Ishikawa (cell line): ENCODE measurements at regions not wholly inside any gene's neighbourhood (a gene's known extent, or its start where the extent isn't known, plus 50 kb on each side); places are given as distances from the start of the nearest gene placed in this dataset.

ENCODE experiments used
- CEBPB ChIP-seq: IDR thresholded peaks from 2 replicates; pipeline ENCODE4 v1.6.1; 2012
- CREB1 ChIP-seq: IDR thresholded peaks from 2 replicates; pipeline ENCODE4 v1.6.1; 2012; ENCODE audit warnings: low read depth
- EGR1 ChIP-seq: IDR thresholded peaks from 2 replicates; pipeline ENCODE4 v1.6.1; 2012
- EP300 ChIP-seq: IDR thresholded peaks from 2 replicates; pipeline ENCODE4 v1.6.1; 2012; ENCODE audit warnings: borderline replicate concordance
- FOXM1 ChIP-seq: IDR thresholded peaks from 2 replicates; pipeline ENCODE4 v1.6.1; 2012; ENCODE audit warnings: low read depth, borderline replicate concordance
- NFIC ChIP-seq: IDR thresholded peaks from 2 replicates; pipeline ENCODE4 v1.6.1; 2012
- RAD21 ChIP-seq: IDR thresholded peaks from 2 replicates; pipeline ENCODE4 v1.6.1; 2012; ENCODE audit warnings: low read depth
- TAF1 ChIP-seq: IDR thresholded peaks from 2 replicates; pipeline ENCODE4 v1.6.1; 2012; ENCODE audit warnings: low read depth, mild to moderate bottlenecking
- TCF12 ChIP-seq: IDR thresholded peaks from 2 replicates; pipeline ENCODE4 v1.6.1; 2012; ENCODE audit warnings: low read depth
- TEAD4 ChIP-seq: IDR thresholded peaks from 2 replicates; pipeline ENCODE4 v1.6.1; 2012
- YY1 ChIP-seq: IDR thresholded peaks from 2 replicates; pipeline ENCODE4 v1.6.1; 2012; ENCODE audit warnings: low read depth
- ZBTB7A ChIP-seq: IDR thresholded peaks from 2 replicates; pipeline ENCODE4 v1.6.1; 2012; ENCODE audit warnings: low read depth
- TF ChIP-seq, protein P1 (sequence below): IDR thresholded peaks from 2 replicates; pipeline ENCODE4 v1.6.1; 2012; ENCODE audit warnings: low read depth, mild to moderate bottlenecking
- TF ChIP-seq, protein P2 (sequence below): IDR thresholded peaks from 2 replicates; pipeline ENCODE4 v1.6.1; 2012
- TF ChIP-seq, protein P3 (sequence below): IDR thresholded peaks from 2 replicates; pipeline ENCODE4 v1.6.1; 2012

DNA sequence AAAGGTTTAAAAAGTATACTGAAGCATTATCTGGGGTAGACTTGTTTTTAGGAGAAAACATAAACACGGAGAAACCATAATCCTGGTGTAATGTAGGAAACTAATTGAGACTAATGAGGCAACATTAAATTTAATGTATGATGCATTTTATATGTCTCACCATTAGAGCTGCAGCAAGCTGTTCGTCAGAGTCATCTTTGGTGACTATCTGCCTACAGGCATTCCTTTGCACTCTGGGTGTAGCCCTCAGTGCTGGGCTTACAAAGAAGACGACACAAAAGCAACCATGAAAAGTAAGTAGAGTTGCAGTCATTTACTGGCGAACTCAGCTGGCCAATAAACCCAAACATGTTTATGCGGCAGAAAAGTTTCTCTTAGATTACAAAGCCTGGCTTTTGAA is 415.3 kb upstream of the ZEB2 start:
- no peak for TF ChIP-seq EP300
- TF ChIP-seq, protein P1, sequence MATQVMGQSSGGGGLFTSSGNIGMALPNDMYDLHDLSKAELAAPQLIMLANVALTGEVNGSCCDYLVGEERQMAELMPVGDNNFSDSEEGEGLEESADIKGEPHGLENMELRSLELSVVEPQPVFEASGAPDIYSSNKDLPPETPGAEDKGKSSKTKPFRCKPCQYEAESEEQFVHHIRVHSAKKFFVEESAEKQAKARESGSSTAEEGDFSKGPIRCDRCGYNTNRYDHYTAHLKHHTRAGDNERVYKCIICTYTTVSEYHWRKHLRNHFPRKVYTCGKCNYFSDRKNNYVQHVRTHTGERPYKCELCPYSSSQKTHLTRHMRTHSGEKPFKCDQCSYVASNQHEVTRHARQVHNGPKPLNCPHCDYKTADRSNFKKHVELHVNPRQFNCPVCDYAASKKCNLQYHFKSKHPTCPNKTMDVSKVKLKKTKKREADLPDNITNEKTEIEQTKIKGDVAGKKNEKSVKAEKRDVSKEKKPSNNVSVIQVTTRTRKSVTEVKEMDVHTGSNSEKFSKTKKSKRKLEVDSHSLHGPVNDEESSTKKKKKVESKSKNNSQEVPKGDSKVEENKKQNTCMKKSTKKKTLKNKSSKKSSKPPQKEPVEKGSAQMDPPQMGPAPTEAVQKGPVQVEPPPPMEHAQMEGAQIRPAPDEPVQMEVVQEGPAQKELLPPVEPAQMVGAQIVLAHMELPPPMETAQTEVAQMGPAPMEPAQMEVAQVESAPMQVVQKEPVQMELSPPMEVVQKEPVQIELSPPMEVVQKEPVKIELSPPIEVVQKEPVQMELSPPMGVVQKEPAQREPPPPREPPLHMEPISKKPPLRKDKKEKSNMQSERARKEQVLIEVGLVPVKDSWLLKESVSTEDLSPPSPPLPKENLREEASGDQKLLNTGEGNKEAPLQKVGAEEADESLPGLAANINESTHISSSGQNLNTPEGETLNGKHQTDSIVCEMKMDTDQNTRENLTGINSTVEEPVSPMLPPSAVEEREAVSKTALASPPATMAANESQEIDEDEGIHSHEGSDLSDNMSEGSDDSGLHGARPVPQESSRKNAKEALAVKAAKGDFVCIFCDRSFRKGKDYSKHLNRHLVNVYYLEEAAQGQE = no peak

DNA sequence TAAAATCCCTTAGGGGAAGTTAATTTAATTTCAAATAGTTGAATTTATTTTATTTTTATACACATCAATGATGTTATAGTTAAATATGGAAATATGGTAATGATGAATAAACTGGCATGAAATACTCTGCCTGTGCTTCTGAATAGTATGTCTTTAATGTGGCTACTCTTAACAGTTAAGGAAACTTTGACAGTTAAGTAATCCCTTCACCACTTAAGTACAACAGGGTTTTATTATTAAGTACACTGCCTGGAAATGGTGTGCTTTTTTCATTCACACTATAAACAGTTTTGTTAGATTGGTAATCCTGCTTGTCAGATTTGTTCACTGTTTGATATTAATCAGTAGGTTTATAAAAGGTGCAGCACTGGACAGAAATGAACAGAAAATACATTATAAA is 412.0 kb upstream of the ZEB2 start:
- no peak for TF ChIP-seq EGR1
- TF ChIP-seq RAD21 = no peak
- TF ChIP-seq NFIC = no peak
- no peak for TF ChIP-seq EP300
- TF ChIP-seq YY1 = no peak
- no peak for TF ChIP-seq ZBTB7A
- TF ChIP-seq, protein P2, sequence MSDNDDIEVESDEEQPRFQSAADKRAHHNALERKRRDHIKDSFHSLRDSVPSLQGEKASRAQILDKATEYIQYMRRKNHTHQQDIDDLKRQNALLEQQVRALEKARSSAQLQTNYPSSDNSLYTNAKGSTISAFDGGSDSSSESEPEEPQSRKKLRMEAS = no peak
- TF ChIP-seq TCF12 = no peak
- no peak for TF ChIP-seq CREB1
- no peak for TF ChIP-seq TEAD4
- TF ChIP-seq CEBPB = no peak
- TF ChIP-seq, protein P1 = no peak
- no peak for TF ChIP-seq FOXM1
- TF ChIP-seq, protein P3, sequence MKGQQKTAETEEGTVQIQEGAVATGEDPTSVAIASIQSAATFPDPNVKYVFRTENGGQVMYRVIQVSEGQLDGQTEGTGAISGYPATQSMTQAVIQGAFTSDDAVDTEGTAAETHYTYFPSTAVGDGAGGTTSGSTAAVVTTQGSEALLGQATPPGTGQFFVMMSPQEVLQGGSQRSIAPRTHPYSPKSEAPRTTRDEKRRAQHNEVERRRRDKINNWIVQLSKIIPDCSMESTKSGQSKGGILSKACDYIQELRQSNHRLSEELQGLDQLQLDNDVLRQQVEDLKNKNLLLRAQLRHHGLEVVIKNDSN = no peak
- TF ChIP-seq TAF1 = no peak

DNA sequence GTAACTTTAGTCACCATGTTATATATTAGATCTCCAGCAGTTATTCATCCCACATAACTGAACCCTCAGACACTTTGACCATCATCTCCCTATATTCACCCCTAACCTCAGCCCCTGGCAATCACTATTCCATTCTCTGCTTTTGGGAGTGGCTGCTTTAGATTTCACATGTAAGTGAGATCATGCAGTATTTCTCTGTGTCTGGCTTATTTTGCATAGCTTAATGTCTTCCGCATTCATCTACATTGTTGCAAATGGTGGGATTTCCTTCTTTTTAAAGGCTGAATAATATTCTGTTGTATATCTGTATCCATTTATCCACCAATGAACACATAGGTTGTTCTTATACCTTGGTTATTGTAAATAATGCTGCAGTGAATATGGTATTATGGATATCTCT is 411.6 kb upstream of the ZEB2 start:
- TF ChIP-seq, protein P2 = no peak
- TF ChIP-seq NFIC (no peak), YY1 (no peak), EP300 (no peak), FOXM1 (no peak), TCF12 (no peak), ZBTB7A (no peak), TEAD4 (no peak), RAD21 (no peak), TAF1 (no peak), CEBPB (no peak)
- TF ChIP-seq, protein P3 = no peak

DNA sequence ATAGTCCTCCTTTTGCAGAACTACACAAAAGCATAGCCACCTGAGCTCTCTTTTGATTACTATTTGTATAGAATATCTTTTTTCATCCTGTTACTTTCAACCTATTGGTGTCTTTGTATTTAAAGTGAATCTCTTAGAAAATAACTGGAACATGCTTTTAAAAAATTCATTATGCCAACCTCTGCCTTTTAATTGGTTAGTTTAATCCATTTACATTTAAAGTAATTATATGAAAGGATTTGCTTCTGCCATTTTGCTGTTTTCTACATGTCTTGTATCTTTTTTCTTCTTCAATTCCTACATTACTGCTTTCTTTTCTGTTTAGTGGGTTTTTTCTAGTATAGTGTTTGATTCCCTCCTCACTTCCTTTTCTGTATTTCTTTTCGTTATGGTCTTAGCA is 407.5 kb upstream of the ZEB2 start:
- TF ChIP-seq, protein P1 = no peak
- no peak for TF ChIP-seq TAF1
- no peak for TF ChIP-seq EP300
- TF ChIP-seq TCF12 = no peak
- no peak for TF ChIP-seq FOXM1
- TF ChIP-seq NFIC = no peak
- no peak for TF ChIP-seq CEBPB
- TF ChIP-seq YY1 = no peak
- no peak for TF ChIP-seq ZBTB7A
- no peak for TF ChIP-seq EGR1
- TF ChIP-seq, protein P3 = no peak
- no peak for TF ChIP-seq RAD21
- TF ChIP-seq CREB1 = no peak
- TF ChIP-seq, protein P2 = no peak
- TF ChIP-seq TEAD4 = no peak
